WI38 (cell line): ENCODE measurements at regions not wholly inside any gene's neighbourhood (a gene's known extent, or its start where the extent isn't known, plus 50 kb on each side); places are given as distances from the start of the nearest gene placed in this dataset.

Source experiments
- H3K4me3 ChIP-seq: 2 replicates; pipeline ENCODE4 v1.5.1; 2011; ENCODE audit warnings: low read depth, mild to moderate bottlenecking, control low read depth, low read length
- CTCF ChIP-seq: IDR thresholded peaks from 2 replicates; pipeline ENCODE4 v1.5.1; 2012; ENCODE audit warnings: low read depth, mild to moderate bottlenecking, control low read depth, low read length

DNA sequence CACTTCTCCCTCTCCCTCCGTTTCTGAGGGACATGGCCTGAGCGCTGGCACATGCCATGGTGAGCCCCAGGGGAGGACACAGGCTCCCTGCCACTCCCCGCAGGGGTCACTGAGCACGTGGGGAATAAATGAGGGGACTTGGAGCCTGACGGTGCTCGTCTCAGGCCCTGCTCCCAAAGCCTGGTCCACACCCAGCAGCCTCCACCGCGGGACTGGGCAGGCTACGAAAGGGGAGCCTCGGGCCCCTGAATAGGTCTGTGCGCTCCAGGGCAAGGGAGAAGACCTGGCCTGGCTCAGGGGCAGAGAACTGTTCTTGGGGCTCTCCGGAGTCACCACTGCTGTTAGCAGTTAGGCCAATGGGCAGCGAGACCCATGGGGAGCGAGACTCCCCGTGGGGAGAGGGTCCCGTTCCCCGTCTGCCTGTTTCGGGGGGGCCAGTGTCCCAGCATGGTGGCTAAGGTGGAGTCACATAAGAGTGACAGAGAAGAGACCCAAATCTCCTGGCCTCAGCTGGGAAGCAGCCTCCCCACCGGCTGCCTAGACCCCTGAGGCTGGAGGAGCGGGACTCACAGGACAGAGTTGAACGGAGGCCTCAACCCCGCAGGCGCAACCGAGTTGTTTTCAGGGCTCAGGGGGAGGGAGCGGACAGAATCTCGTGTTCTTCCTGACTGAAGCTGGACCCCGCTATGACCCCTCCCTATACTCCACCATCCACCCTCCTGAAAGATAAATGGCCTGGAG, 329.8 kb upstream of the SFSWAP start:
- no peak for TF ChIP-seq CTCF
- H3K4me3 ChIP-seq = no peak overlapping the region

DNA sequence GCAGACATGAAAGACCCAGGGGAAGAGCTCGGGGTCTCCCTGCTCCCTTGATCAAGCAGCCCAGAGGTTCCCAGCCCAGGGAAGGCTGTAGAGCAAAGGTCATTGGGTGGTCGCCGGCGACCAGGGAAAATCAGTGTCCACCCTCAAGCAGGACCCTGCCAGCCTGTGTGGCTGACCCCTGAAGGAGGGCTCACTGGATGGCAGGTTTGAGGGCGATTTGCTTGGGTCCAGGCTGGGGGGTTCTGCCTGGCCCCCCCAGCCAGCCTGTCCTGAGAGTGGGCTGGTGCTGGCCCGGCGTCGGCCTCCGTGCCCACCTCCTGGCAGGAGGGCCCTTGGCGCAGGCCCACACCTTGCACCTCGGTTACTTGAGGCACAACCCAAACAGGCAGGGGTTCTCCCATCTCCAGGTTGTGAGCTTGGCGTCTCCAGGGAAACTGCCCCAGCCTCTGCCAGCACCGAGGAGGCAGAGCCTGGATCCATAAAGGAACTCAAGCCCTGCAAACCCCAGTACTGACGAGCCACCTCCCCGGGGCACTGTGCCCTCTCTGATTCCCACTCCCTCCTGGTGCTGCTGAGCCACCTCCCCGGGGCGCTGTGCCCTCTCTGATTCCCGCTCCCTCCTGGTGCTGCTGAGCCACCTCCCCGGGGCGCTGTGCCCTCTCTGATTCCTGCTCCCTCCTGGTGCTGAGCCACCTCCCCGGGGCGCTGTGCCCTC, 329.0 kb upstream of the SFSWAP start:
- TF ChIP-seq CTCF = no peak
- no peak overlapping the region for H3K4me3 ChIP-seq

GRCh38 chr12:131383291-131383690, 327.6 kb upstream of the SFSWAP start:
- no peak for TF ChIP-seq CTCF
- H3K4me3 ChIP-seq = no peak overlapping the region

DNA sequence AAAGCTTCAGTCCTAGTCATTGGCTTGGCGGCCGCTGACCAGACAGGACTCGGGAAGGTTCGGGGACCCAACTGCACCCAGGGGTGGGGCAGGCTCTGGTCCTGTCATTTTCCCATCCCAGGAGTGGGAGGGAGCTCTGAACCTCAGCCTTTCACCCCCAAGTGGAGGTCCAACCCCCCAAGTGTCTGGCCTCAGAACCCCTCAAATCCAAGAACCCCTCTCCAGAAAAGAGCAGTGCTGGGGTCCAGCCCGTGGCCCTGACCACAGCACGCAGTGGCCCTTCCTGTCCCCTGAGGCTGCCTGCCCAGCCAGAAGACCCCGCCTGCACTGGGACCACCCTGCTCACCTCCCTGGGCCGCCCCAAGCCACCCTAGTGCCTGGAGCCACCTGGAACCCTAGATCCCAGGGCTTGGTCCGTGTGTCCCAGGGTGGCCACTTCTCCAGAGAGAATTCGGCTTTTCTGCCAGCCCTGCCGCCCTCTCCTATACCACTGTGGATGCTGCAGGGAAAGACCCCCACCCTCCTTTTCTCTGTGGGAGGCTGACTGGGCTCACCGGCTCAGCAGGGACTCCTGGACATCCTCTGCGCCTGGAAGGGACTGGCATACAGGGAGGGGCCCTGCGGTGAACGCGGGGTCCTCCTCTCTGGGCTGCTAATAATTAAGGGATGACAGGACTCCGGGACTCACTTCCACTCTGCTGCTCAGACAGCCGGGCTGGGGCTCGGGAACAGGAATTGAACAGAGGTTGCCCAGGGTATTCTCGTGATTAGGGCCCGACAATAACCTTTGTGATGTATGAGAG, 326.9 kb upstream of the SFSWAP start:
- TF ChIP-seq CTCF = no peak
- H3K4me3 ChIP-seq = no peak overlapping the region

DNA sequence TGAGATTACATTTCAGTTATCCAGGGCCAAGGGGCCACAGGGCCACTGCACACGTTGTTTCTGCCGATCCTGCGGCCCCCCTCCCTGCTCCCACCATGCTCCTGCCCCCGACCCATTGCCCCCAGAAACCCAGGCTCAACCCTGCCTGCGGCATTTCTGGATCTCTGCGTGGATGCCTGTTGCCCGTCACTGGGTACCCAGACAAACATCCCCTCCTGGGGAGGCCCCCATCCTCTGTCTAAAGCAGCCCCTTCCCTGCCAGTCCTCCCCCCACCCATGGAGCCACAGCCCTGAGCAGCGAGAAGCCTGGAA, 326.4 kb upstream of the SFSWAP start:
- TF ChIP-seq CTCF = no peak

DNA sequence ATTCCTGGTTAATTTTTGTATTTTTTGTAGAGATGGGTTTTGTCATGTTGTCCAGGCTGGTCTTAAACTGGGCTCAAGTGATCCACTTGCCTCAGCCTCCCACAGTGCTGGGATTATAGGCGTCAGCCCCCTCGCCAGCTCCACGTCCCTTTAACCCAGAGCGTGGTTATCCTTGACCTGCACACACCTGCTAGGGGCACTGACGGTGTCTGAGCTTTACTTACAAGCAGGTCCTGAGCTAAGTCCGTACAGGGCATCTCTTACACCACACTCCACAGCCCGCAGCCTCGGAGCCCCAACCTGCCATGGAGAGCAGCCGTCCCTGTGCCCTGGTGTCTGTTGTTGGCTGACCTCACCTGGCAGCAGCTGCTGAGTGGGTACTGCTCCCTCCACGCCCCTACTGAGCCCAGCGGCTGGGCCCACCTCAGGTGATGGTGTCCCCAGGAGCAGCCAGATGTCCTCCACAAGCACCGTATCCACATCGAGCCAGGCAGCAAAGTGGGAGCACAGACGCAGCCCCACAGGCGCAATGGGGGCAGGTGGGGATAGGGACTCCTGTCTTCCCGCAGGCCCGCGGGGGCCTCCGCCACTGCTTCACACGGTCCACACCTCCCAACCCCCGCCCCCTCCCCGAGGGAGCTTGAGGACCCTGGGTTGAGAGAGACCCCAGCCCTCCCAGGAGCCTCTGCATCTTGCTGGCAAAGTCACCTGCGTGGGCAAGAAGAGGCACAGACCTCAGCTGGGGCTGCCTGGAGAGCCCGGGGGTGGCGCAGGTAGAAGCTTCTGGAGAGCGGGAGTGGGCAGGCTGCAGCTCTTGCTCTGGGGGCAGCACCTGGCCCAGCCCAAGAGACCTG, 325.4 kb upstream of the SFSWAP start:
- TF ChIP-seq CTCF = no peak
- no peak overlapping the region for H3K4me3 ChIP-seq

More for the DNA sequence above, 326.4 kb upstream of the SFSWAP start:
- no peak overlapping the region for H3K4me3 ChIP-seq
